NCI-H1417 (cell line): ENCODE measurements at regions not wholly inside any gene's neighbourhood (a gene's known extent, or its start where the extent isn't known, plus 50 kb on each side); places are given as distances from the start of the nearest gene placed in this dataset.
A peak's percentile ranks its signal among the peaks of the same experiment; 100 is the strongest.
"Not testable (repeated sequence)": the region's sequence is repeated elsewhere in the genome, so short reads cannot be mapped to it uniquely, and the experiment has no call there.

Experiments
- DNase-seq, 3 experiments: peaks; one replicate each; lab custom pipeline; 2025; lab: John Stamatoyannopoulos, UW

DNA sequence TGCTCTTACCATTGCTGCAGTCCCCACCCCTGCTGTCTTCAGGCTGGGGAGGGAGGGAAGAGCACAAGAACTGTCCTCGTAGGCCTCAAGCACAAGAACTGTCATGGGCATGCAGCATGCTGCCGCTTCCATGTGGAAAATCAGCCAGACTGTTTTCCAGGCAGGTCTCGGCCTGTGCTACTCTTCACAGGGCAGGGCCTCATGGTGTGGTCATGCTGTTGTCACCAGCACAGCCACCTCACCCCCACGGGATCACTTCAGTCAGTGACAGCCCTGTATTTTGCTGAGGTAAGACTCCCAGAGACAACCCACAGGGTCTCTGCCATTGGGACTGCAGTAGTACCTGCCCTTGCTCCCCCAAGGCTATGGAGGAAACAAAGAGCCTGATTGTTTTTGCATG is 205.3 kb downstream of the NAP1L3 start:
- DNase-seq: no peak

DNA sequence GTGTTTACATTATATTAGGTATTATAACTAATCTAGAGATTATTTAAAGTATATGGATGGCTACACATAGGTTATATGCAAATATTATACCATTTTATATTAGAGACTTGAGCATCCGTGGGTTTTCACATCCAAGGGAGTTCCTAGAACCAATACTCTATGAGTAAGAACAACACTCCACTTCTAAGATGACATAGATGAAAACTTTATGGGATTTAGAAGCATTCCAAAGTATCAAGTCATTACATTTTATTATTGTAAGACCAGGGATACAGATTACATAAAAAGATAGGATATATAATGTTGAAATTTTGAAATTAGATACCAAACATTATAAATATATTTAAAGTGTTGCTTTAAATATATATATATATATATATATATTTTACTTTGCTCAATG is 207.0 kb downstream of the NAP1L3 start:
- DNase-seq: no peak

DNA sequence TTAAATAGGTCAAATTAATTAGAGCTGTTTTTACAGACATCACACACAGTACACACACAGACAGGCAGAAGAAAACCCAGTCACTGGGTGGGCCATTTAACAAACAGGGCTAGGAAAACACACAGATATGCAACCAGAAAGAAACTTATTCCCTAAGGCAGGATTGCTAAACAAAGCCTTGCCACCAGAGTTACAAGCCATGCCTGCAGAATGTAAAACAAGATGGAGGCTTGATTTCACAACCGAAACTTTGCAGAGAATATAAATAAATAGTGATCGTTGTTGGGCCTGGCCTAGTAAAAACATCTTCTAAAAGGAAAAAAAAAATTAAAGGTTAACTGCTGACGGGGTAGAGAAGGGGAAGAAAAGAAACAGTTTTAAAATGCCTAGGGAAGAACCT is 212.3 kb downstream of the NAP1L3 start:
- peak in 1 of 3 experiments; percentile 14 for DNase-seq

DNA sequence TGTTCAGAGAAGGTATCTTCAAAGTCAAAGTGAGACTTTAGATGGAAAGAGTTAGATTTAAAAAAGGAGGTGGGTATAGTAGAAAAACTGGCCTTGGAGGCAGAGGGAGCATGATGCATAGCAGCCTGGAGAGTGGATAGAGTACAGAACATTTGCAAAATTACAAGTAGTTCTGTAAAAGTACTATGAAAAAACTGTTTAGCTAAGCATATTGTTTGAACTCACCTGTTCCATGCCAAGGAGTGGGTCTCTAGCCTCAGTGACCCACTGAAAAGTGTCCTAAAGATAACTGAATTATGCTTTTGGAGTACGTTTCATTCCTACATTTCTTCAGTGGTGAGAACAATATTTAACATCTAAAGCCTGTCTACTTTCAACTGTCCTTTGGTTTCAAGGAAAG is 218.9 kb downstream of the NAP1L3 start:
- no peak for DNase-seq

DNA sequence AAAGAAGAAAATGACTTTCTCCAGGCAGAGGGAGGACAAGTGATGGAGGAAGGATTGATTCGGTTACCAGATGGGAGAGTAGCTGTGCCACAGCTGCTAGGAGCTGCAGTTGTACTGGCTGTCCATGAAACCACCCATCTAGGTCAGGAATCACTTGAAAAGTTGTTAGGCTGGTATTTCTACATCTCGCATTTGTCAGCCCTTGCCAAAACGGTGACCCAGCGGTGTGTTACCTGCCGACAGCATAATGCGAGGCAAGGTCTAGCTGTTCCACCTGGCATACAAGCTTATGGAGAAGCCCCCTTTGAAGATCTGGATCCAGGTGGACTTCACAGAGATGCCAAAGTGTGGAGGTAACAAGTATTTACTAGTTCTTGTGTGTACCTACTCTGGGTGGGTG is 238.7 kb downstream of the NAP1L3 start:
- DNase-seq: not testable (repeated sequence)

DNA sequence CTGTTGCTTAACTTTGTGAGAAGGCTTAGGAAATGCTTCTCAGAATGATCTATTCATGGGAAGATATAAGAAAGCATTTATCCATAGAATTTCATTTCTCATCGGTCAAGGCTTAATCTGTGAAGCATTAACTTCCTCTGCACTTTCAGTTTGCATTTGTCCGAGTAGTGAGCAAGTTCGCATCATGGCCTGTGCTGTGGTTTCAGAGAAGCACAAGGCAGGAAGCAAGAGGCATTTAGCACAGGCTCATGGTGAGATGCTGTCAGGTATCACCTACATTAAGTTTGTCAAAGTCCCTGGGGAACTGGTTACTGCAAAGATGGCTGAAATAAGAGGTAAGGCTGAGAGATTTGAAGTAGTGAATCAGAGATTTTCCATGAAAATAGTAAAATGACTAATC is 244.9 kb downstream of the NAP1L3 start:
- DNase-seq: peak in 1 of 3 experiments; percentile 11

DNA sequence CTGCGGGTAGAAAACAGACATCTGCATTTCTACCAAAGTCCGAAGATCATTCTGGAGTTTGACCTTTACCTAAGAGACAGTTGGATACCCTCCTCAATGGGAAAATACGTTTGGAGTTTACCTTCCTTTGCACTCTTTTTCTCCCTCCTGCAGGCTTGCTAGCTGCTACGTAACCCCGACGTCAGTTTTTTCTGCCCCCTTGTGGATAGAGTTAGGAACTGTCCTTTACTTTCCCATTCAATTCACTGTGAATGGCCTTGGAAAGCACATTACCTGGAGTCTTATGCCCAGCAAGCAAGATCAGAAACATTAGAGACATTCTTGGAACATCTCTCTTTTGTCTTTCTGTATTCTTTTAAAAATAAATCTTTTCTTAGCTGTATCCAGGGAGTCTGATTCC is 250.7 kb downstream of the NAP1L3 start:
- peak in 2 of 3 experiments; percentile 26 to 69 for DNase-seq

DNA sequence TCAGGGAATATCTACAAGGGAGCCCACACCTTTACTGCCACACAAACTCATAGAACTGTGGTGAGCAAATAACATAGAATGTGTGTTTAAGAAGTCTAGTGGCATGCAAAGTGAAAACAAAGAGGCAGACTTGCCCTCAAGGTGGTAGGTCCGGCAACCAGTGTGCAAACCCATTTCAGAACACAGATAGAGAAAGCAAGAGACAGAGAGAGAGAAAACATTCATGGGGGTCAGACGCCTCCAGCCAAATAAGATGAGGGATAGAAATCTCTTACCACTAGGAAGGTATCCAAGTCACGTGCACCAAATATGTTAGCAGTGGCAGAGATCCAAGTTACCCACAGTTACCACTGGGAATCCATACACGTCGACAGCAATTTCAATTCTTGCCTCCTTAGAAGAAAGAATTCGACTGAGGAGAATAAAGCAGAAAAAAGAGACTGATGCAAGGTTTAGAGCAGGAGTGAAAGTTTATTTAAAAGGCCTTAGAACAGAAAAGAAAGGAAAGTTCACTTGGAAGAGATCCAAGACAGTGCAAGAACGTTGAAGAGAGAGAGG is 252.8 kb downstream of the NAP1L3 start:
- peak in 1 of 3 experiments; percentile 14 for DNase-seq

DNA sequence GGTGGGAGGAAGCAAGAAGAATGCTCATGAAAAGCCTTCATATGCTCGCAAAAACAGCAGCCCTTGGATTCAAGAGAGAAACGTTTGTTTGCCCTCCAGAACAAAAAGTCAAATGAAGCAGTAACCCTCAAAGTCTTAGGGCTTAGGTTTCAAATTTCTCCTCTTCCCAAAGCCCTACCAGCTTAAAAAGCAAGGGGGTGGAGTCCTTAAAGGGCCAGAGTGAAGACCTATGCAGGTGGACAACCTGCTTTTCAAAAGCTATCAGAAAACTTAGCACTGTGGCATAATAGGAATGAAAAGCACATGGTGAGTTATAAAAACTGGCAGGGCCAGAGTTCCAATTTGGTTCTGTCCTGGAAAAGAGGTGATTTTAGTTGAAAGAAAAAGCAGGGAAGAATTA is 253.3 kb downstream of the NAP1L3 start:
- DNase-seq: no peak

DNA sequence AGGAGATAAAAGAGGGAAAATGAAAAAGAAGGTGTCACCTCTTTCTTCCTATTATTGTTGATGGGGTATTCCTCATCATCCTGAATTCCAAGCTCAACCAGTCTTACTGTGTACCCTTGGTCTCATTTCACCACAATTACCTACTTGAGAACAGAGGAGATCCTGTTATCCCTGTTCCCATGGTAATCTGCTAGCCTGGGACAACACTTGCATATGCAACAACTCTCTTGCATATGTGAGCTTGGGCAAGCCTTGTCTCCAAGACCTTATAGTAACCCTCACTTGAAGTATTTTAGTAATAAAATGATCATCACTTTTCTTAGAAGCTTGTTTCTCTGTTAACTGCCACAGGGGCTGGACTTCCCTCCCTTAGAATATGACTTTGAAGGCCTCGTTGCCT is 253.7 kb downstream of the NAP1L3 start:
- DNase-seq: no peak

DNA sequence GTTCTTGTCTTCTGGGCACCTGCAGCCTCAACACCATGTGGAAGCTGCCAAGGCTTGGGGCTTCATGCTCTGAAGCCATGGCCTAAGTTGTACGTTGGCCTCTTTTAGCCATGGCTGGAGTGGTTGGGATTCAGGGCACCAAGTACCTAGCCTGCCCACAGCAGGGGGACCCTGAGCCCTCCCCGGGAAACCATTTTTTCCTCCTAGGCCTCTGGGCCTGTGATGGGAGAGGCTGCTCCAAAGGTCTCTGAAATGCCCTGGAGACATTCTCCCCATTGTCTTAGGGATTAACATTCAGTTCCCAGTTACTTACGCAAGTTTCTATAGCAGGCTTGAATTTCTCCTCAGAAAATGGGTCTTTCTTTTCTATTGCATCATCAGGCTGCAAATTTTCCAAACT is 269.3 kb downstream of the NAP1L3 start:
- DNase-seq: no peak

DNA sequence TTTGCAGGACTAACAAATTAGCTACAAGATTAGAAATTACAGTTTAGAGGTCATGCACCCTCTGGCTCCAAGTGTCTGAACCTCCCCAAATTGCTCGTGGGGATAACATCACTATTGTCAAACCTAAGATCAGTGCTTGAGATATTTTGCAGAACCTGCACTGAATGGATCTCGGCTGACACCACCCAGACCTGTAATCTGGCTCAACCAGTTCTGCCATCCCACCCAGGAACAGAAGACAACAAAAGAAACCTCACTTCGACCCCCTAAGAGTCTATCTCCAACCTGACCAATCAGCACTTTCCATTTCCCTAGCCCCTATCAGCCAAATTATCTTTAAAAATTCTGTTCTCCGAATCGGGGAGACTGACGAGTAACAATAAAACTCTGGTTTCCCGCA is 318.7 kb downstream of the NAP1L3 start:
- peak in 1 of 3 experiments; percentile 14 for DNase-seq

DNA sequence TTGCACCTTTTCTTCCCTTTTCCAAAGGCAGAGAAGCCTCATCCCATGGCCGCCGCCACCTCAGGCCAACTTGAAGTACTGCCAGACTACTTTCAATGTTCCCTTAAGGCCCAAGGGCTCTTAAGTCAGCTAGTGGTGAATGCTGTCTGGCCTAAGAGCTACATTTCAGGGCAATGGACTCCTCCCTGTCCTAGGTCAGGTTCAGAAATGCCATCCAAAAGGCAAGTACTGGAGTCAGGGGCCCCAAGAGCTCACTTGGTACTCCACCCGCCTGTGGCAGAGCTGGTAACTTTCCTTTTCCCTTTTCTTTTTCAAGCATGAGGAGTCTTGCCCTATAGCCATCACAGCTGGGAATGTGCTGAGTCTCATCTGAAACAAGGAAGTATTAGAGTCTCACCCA is 327.1 kb downstream of the NAP1L3 start:
- DNase-seq: no peak

DNA sequence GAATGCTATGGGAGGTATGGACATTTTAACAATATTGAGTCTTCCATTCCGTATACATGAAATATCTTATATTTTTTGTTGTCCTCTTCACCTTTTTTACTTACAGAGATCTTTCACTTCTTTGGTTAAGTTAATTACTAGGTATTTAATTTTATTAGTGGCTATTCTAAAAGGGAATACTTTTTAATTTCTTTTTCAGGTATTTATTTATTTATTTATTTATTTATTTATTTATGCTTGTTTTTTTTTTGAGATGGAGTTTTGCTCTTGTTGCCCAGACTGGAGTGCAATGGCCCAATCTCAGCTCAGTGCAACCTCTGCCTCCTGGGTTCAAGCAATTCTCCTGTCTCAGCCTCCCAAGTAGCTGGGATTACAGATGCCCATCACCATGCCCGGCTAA is 329.1 kb downstream of the NAP1L3 start:
- not testable (repeated sequence) for DNase-seq

DNA sequence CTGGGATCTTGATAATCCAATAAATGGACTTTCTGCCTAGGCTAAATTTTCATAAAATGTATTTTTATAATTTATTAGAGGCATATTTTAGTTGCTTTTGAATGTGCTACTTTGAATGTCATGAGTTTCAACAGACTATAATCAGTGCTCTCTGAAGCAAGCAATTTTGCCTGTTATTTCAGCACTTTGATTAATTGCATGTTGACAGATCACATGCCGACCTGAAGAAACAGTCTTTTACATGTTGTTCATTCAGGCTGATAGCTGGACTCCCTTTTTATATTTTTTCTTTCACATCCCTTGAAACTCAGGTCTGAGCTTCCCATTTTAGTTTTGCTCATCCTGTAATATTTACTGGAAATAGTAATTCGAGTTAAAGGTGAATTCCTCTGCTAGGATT is 341.0 kb downstream of the NAP1L3 start:
- peak in 1 of 3 experiments; percentile 60 for DNase-seq

DNA sequence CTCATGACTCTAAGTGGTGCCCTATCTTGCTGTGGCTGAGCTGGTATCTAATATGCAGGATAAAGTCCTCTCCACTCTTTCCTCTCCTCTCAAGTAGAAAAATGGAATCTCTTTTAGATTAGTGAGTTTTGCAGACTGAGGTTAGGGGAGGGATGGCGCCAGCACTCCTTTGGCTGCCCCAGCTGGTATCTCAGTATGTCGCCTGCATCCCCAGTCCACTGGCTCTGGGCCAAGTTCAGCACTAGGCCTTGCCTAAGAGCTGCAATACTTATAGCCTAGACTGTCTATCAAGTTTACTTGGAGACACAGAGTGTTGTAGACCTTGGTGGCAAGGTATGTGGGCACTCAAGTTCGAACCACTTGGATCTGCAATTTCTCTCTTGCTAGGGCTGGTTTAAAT is 351.3 kb downstream of the NAP1L3 start:
- DNase-seq: no peak

DNA sequence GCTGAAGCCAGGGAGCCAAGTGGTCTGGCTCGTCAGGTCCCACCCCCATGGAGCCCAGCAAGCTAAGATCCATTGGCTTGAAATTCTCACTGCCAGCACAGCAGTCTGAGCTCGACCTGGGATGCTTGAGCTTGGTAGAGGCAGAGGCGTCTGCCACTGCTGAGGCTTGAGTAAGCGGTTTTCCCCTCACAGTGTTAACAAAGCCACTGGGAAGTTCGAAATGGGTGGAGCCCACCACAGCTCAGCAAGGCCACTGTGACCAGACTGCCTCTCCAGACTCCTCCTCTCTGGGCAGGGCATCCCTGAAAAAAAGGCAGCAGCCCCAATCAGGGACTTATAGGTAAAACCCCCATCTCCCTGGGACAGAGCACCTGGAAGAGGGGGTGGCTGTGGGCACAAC is 353.8 kb downstream of the NAP1L3 start:
- no peak for DNase-seq
